Gastrocnemius medialis (tissue), 4 donors: ENCODE measurements at regions not wholly inside any gene's neighbourhood (a gene's known extent, or its start where the extent isn't known, plus 50 kb on each side); places are given as distances from the start of the nearest gene placed in this dataset.

Experiments used
- CTCF ChIP-seq, 5 experiments: fragments of 450-650 bp in 3 of 5; fragments of 200-600 bp in 2 of 5; sonication (generic) in 2 of 5; IDR thresholded peaks in 4 of 5; conservative IDR thresholded peaks in 1 of 5; 1 replicate in 4 of 5; 2 replicates in 1 of 5; pipeline ENCODE4 v1.5.1; 2016 to 2019; ENCODE audit warnings: antibody characterized with exemption in 5 of 5, mild to moderate bottlenecking in 3 of 5, moderate library complexity in 3 of 5
- POLR2A ChIP-seq, 2 donors: fragments of 450-650 bp; IDR thresholded peaks; one replicate each; pipeline ENCODE4 v1.6.1; 2017; ENCODE audit warnings: antibody characterized with exemption in 2 of 2, mild to moderate bottlenecking in 2 of 2, moderate library complexity in 2 of 2

- TF ChIP-seq POLR2A (IDR thresholded peaks at IDR 0.05) (no peak), CTCF (IDR thresholded peaks at IDR 0.05 in 4 of 5, conservative IDR thresholded peaks at IDR 0.05 in 1 of 5) (no peak)
Observed at GRCh38 chr15:80308002-80308401, 56.0 kb upstream of the CTXND1 start.
